GM18526 (cell line): ENCODE measurements at regions not wholly inside any gene's neighbourhood (a gene's known extent, or its start where the extent isn't known, plus 50 kb on each side); places are given as distances from the start of the nearest gene placed in this dataset.

Experiments used
- POLR2A ChIP-seq: IDR thresholded peaks from 3 replicates; pipeline ENCODE4 v1.6.1; 2011; ENCODE audit not compliant: insufficient read length; ENCODE audit errors: extremely low read depth

DNA sequence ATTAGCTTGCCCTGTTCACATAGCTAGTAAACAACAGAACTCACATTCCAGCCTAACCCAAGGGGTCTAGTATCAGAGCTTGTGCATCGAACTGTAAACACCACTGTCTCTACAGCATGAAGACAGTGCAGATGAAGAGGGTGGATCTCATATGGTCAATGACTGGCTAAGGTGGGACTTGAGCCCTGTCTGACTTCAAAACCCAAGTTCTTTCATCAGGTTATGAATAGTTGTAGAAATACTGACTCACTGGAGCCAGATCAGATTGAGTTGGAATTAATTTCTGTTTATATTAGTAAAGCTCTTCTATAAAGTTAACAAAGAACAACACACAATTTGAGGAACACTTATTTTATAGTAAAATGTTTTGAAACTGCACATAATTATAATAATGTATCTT is 161.7 kb upstream of the ARHGAP20 start:
- no peak for TF ChIP-seq POLR2A

DNA sequence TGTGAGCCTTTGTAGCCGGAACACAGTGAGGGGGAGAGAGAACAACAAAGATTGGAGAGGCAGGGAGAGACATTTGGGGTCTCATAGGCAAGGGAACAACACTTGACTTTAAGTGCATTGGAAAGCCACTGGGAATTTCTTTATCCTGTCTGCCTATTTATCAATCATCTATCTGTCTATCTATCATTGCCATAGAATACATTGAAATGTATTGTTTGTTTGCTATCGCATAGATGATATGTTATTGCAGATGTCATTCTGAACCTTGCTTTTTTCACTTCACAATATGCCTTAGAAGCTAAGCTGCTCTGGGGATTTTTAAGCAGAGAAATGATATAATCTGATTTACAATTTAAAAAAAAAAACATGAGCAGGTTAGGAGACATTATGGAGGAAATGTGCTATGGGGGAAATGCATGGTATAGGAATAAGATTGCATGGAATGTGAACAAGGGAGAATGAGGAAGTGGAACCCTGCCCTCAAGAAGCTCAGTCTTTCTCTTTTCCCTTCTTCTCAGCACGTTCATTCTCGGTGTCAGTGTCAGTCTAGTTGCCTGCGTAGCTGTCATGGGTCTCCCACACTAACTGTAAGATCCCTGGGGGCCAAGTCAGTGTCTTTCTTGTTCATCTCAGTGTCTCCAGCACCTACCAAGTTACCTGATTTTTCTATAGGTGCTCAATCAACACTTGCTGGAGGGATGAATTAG is 158.7 kb upstream of the ARHGAP20 start:
- no peak for TF ChIP-seq POLR2A

DNA sequence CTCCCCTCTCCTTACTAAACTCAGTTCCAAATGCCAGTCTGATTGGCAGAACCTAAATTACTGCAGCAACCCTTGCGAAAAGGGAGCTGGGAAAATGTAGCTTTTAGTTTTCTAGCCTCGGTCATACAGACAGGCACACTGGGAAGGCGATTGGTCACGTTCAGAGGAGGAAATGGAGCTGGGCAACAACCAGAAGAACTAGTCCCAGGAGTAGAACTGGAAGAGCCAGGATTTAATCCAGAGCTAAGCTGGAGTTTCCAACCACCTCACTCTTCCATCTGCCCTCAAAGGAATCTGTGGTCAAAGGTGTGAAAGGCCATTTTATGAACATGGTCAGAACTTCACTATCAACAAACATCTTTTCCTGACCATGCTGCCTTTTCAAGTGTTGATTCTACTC is 155.7 kb upstream of the ARHGAP20 start:
- TF ChIP-seq POLR2A = no peak

DNA sequence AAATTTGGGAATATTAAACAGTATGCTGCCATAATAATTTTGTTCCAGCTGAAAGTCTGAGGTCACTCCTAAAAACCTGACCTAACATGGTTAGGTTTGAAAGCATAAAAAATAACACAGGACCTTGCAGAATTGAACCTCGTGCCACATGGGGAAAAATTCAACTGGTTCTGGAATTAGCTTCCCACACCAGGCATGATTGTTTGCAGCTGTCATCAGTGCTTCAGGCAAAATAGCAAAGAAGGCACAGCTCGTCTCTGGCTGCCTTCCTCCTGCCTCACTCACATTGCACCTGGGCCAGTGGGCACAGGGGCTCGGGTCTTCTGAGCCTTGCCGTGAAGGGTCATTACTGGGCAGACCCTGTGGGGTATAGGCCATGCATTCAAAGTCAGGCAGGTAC is 153.8 kb upstream of the ARHGAP20 start:
- TF ChIP-seq POLR2A = no peak

DNA sequence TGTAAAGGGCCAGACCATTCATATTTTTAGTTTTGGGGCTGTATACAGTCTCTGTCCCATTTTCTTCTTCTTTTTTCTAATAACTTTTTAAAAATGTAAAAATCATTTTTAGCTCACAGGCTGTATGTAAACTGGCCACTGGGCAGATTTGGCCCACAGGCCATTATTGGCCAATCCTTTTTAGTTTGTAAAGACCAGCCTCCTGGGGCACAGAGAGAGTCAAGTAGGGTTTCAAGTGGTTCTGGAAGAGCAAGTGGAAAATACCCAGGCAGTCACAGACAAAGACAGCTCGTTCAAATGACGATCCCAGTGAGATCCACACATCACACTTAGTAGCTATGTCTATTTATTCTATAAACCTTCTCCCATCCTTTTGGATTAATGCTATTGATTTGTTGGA is 150.2 kb upstream of the ARHGAP20 start:
- no peak for TF ChIP-seq POLR2A

DNA sequence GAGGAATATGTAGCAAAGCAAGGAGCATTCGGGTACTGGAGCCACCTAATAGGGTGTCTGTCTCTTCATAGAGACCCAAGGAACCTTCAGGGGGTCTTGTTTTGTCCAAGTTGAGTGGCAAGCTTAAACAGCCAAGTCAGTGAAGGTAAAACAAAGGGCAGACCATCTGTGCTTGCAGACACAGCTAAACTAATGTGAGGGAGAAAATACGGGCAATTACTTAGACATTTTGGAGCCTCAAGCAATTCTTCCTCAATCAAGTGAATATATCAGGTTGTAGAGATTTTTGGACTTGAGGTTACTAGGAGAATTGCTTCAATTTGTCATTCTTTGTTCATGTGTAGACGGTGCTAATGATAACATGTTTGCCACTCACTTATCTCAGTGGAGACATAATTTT is 148.2 kb upstream of the ARHGAP20 start:
- no peak for TF ChIP-seq POLR2A

DNA sequence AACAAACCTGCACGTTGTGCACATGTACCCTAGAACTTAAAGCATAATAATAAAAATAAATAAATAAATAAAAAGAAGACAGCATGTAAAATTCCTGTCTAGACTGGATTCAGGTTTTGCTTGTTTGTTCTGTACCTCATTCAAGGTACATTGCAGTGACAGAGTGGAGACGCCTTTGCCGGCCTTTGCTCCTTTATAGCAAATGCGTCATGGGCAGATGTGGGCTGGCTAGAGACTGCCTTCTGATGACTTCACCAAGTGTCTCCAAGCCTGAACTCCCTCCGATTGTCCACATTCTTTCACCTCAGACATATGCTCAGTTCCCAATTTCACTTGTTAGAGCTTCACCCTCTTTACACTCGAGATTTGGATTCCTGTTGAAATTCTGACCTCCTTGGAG is 147.8 kb upstream of the ARHGAP20 start:
- TF ChIP-seq POLR2A = no peak

DNA sequence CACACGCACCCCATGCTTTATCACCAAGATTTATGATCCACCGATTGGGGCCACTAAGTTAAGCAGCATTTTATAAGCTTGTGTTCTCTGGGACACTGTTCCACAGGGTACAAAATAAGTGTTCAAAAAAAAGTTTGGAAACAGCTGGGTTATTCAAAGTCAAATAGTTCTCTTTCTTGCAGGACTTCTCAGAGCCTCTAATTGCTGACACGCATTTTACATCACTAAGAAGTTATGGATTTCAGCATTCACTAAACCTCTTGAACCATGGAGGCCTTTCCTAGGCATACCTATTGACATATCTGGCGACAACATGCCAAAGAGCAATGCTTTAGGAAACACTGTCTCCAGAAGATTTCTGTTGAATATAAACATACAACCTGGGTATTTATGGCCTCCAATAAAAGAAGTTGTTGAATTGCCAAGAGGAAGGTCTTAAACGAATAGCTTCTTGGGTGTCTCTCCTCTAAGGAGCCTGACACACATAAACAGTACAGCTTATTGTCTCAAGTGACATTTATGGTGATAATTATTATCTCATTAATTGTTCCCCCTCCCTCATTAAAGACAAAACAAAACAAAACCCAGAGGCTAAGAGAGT is 147.1 kb upstream of the ARHGAP20 start:
- no peak for TF ChIP-seq POLR2A

DNA sequence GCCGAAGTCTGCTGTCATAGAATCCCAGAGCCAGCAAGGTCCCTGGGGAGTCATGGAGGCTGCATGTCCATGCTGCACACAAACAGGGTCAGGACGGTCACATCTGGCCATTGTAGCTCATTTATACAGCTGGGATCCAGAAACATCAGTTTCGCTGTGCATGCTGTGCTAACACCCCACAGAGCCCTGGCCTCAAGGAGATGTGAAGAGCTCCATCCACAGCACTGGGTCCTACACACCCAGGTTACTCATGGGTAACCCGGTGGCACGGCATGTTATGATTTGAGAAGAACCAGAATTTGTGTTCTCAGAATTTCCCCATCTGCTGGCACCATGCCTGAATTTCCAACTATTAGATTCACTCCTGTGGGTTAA is 146.3 kb upstream of the ARHGAP20 start:
- no peak for TF ChIP-seq POLR2A

DNA sequence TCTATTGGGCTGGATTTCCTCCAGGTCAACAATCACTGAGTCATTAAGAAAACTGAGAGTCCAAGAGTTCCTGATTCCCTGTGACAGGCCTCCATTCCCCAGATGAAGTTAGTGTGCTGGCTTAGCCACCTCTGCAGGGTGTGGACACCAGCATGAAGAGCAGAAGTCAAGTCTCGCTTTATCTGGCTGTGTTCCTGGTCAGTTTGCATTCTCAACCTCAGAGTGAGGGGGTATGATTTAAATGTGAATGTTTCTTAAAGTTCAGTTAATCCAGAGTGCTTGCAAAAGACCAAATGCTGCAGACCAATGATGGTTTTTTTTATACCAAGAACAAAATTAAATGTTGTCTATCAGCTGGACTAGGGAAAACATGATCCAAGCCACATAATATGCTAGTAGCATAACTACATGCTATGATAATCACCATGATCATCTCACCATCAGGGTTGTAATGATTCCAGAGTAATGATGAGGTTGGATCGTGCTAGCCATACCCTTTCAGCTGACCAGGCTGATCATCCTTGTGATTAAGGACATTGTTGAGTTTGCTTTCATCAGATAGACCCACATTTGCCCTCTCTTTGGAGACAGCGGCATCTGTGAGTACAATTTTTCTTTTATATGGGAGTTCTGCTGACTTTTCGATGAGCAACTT is 145.8 kb upstream of the ARHGAP20 start:
- no peak for TF ChIP-seq POLR2A

DNA sequence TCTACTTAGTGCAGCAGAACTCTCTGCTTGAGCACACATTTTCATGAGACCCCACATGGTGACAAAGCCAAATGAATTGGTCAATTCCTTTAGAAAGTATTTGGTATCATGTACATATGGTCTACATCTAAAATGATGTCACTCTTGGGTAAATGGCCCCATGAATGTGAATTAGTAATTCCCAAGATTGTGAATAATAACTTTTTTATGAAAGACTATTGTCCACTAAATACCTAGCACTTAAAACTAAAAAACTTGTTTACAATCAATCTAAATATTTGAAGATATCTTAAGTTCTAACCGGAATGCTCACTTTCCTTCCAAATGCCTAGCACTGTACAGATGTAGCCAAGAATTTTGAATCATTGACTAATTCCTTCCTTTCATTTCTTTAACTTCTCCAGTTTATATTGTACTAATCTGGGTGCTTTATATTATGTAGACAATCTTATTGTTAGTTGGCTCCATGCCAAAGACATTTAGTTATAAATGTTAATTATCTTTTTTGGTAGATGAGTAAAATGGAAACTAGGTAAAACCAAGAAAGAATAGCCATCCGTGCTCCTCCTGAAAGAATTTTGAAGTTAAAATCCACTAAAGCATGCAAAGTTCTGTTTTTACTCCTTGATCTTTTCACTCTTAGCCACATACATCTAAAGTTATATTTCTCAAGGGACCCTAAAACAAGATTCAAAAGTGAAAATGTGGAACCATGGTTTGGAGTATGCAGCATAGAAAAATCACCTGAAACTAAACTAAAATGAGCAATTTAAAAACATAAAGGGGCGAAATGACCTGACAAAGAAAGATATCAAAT is 145.0 kb upstream of the ARHGAP20 start:
- TF ChIP-seq POLR2A = no peak

DNA sequence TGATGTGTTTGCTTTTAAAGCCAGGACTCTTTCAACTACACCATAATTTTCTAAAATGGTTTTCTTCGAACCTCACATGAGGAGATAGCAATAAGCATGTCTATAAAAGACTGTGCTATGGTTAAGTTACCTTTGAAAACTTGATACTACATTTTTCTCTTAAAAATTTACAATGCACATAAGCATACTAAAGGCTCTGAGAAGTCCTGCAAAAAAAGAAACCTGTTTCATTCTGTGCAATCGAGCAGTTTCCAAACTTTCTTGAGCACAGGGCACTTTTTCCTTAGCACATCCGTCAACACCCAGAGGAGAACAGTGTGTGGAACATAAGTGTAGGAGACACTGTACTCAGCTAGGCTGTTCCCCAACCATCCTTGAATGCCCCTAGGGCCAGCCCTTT is 144.1 kb upstream of the ARHGAP20 start:
- no peak for TF ChIP-seq POLR2A

DNA sequence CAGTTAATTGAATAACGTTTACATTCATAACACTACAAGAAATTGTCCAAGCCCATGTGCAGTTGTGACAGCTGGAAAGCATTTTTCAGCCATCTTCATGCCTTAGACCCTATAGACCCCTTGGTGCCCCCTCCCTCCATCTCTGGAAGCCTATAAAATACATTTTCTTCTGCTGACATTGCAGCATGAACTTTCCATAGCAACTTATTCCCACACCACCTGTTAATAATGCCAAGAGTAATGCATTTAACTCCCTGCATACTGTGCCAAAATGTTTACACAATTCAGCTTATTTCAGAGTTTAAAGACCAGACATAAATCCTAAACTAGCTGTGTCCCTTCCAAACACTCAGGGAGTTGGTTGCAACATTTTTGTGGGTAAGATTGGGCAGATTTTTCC is 143.0 kb upstream of the ARHGAP20 start:
- TF ChIP-seq POLR2A = no peak

DNA sequence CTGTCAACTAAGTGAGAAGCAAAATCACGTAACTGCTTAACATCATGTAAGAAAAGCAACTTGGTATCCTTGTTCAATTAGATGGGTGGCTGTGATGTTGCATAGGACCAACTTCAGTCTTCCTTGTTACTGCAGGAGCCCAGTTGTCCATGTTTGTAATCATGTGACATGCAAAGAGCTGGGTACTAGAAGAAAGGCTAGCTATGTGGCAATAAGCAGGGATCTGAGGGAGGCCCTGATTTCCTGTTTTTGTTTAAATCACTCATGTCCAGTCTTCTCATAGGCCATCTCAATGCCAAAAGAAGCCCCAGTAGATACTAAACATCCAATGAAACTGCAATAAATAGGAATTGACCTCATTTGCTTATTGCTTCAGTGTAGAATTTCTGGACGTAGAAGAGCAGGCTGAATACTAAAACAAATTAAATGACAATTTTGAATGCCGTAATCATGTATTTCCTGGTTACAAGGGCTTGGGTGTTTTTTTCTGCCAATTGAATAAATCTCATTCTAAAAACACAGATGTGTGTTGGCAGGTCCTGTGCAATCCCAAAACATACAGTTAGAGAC is 140.8 kb upstream of the ARHGAP20 start:
- TF ChIP-seq POLR2A = no peak

DNA sequence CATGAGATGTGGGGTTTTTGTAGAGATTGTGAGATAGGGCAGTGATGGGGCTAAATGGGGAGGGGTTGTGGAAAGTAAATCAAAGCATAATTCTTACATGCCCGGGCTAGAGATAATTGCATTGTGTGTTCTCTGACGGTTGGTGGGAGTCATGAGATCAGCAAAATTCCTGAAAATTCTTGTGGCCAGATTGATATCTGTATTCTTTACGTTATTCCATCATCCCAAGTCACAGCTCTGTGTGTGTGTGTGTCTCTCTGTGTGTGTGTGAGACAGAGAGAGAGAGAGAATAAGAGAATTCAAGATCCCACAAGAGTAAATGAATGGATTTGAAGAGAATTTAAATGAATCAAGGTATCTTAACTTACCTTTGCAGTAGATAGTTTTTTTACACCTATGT is 138.6 kb upstream of the ARHGAP20 start:
- no peak for TF ChIP-seq POLR2A
